GM20000 (cell line): ENCODE measurements at regions not wholly inside any gene's neighbourhood (a gene's known extent, or its start where the extent isn't known, plus 50 kb on each side); places are given as distances from the start of the nearest gene placed in this dataset.

Source experiments
- DNase-seq: peaks from one replicate; pipeline ENCODE4 v3.0.0; 2012; ENCODE audit warnings: low spot score
- TF ChIP-seq, protein P1 (sequence below): IDR thresholded peaks from 2 replicates; pipeline ENCODE4 v1.5.1; 2012; ENCODE audit warnings: mild to moderate bottlenecking, control low read depth; ENCODE audit errors: extremely low read depth, missing control alignments

DNA sequence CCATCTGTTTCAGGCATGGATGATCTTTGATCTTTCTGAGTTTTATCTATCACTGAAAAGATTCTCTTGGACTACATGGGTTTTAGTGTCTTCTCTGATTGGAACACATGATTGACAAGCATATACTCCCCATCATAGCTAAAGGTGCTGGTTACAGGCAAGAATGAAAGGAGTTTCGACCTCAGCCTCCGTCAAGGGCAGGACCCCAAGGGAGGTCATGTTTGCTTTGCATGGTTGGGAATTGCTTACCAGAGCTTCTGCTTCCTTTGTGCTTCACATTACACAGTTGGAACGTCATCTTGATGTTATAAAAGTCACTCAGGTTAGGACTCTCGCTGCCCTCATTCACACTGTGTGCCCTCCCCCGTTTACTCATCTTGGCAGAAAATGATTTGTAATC is 287.7 kb downstream of the PIK3C3 start:
- DNase-seq: no peak
- TF ChIP-seq, protein P1, sequence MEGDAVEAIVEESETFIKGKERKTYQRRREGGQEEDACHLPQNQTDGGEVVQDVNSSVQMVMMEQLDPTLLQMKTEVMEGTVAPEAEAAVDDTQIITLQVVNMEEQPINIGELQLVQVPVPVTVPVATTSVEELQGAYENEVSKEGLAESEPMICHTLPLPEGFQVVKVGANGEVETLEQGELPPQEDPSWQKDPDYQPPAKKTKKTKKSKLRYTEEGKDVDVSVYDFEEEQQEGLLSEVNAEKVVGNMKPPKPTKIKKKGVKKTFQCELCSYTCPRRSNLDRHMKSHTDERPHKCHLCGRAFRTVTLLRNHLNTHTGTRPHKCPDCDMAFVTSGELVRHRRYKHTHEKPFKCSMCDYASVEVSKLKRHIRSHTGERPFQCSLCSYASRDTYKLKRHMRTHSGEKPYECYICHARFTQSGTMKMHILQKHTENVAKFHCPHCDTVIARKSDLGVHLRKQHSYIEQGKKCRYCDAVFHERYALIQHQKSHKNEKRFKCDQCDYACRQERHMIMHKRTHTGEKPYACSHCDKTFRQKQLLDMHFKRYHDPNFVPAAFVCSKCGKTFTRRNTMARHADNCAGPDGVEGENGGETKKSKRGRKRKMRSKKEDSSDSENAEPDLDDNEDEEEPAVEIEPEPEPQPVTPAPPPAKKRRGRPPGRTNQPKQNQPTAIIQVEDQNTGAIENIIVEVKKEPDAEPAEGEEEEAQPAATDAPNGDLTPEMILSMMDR: no peak

DNA sequence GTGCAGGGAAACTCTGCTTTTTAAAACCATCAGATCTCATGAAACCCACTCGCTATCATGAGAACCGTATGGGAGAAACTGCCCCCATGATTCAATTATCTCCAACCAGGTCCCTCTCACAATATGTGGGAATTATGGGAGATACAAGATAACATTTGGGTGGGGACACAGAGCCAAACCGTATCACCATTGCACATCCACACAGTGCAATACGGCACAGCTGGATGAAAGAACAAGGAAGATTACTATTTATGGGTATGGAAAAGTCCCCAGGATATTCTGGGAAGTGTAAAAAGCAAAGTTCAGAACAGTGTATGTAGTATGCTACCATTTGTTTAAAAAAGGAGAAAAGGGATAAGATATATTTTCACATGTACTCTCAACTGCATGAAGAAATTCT is 290.1 kb downstream of the PIK3C3 start:
- DNase-seq: no peak
- TF ChIP-seq, protein P1: no peak

DNA sequence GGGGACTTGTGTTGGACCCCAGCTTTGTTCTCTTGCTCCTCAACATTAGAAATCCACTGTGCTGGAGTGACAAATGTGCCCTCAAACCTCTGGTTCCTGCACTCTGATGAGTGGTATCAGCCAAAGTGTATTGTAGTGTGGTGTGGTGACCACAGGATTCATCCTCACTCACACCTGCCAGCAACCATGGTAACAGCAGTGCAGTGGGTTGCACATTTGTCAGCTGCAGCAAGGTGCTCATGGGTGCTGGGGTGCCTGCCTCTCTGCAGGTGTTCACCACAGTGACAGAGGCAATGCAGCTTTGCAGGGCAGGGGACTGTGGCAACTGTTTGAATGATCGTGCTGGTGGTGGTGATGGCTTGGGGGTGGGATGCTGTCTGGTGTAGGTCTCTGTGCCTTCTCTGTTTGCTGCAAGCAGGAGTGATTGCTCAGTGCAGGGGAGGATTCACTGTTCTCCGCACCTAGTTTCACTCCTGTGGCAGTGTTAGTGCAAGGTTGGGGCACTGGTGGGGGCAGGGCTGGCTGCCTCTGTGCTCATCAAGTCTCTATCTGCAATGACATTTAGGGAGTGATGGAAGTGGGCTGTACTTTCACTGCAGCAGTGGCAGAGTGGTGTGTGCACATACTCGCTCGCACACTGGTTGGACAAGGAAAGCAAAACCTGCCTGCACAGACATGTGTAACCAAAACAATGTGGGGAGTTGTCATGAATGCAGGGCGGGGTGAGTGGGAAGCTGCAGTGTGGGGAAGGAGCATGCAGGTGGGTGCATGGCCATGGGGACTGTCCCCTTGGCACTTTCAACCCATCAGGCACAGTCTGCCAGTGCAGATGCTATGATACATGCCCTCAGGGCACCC is 301.1 kb downstream of the PIK3C3 start:
- DNase-seq: no peak

DNA sequence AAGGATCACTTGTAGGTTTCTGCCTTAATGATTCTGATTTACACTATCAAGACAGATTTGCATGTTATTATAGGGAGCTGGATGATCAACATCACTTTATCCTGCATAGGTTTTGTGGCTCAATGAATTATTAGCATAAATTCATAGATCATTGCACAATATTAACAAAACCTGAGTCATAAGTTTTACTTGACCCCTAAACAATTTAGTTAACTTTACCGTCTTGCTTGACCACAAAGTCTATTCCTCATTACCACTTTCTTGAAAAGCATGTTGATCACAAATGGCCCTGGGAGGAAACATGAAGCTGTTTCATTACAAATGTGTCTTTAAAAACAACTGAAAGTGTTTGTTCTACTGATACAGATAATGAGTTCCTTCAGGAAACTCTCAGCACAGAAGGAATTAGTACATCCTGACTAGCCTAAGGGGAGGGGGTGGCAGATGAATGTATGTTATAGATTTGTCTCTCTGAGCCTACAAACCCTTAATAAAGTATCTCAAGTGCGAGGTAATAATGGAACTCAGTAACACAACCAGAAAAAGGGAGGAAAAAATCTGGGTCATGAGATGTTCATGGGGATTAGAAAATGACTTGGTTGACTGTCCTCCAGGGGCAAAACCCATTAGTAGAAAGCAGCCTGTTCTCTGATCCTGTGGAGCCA is 303.4 kb downstream of the PIK3C3 start:
- TF ChIP-seq, protein P1: no peak
- DNase-seq: no peak

More for the DNA sequence above, 301.1 kb downstream of the PIK3C3 start:
- TF ChIP-seq, protein P1: no peak

DNA sequence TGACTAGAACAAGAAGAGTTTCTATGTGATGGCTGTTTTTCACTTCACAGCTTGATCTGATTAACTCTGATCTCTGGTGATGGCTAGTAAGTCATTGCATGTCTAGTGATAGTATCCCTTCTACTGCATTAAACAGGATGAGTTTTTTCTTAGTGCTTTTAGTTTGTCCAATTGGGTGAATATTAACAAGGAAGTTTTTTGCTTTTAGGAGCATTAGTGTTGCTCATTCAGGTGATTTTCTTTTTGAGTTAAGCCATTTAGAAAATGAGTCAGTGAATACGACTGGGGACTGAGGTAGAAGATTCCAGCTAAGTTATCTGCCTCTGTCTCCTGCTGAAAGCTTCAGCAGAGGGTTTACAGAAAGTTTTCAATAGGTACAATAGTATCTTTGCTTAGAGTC is 306.7 kb downstream of the PIK3C3 start:
- TF ChIP-seq, protein P1: no peak
- DNase-seq: no peak

DNA sequence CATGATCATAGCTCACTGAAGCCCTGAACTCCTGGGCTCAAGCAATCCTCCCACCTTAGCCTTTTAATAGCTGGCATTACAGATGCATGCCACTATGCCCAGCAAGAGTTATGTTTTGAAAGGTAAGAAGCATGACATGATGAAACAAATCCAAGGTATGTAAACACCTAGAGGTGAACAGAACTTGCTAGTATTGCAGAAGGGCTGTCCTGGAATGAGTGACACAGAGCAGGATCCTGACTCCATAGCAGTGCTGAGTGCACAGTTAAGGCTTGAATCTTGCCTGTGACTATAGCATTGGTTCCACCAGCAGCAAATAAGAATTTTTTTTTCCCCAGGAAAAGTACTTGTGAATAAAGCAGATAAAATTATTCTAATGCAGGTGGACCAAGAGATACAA is 309.5 kb downstream of the PIK3C3 start:
- no peak for DNase-seq
- TF ChIP-seq, protein P1: no peak

DNA sequence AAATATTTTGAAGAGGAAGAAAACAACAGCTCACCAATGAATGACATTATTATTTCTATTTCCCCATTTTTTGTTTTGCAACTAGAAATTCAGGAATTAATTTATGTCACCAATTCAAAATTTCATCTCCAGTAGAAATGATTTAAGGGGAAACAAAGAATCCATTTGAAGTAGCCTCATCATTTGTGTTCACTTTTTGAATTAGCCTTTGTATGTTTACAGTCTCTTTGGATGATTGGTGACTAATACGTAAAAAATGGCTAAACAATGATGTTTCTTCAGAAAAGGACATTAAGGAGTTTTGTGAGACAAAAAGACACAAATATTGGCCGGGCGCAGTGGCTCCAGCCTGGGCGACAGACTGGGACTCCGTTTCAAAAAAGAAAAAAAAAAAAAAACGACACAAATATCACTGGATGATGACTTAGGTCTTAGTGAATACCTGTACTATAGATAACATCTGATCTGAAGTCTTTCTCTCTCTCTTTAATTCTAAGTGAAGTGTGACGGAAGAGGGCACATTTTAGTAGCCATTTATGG is 313.2 kb downstream of the PIK3C3 start:
- no peak for DNase-seq
- TF ChIP-seq, protein P1: no peak
